H1 (cell line): ENCODE measurements at regions not wholly inside any gene's neighbourhood (a gene's known extent, or its start where the extent isn't known, plus 50 kb on each side); places are given as distances from the start of the nearest gene placed in this dataset.

Experiments
- CTCF ChIA-PET: fragments of 300-600 bp; sonication (Branson Sonifier 250); formaldehyde crosslinking; loops from one replicate; lab custom pipeline; 2021; ENCODE audit not compliant: partially characterized antibody; lab: Charles Lee
- POLR2A ChIA-PET: fragments of 300-600 bp; sonication (Branson Sonifier 250); formaldehyde crosslinking; loops from one replicate; lab custom pipeline; 2021; ENCODE audit warnings: inconsistent platforms; ENCODE audit not compliant: partially characterized antibody; lab: Charles Lee
- DNase-seq, 2 experiments: peaks; one replicate each; pipeline versions ENCODE4 v3.0.0 to v3.0.0-alpha.2; 2010 to 2022; ENCODE audit warnings: low spot score in 2 of 2, low read depth in 1 of 2, mixed read lengths in 1 of 2
- FAIRE-seq: peaks from 2 replicates; lab custom pipeline; 2011; peaks lifted over from hg19 to GRCh38; lab: Jason Lieb, UNC
- H2AFZ ChIP-seq: 2 replicates; pipeline ENCODE4 v1.8.1; 2012; ENCODE audit warnings: low read length, inconsistent platforms
- H2AK5ac ChIP-seq: 2 replicates; pipeline ENCODE4 v1.6.1; 2013; ENCODE audit warnings: low read depth, low read length
- H2BK120ac ChIP-seq: replicated peaks from 2 replicates; pipeline ENCODE3; 2013; ENCODE audit warnings: low read depth, low read length, inconsistent platforms
- H2BK12ac ChIP-seq: 2 replicates; pipeline ENCODE4 v1.6.1; 2013; ENCODE audit warnings: low read depth, low read length
- H2BK15ac ChIP-seq: 2 replicates; pipeline ENCODE4 v1.6.1; 2013; ENCODE audit warnings: low read length
- H2BK20ac ChIP-seq: 2 replicates; pipeline ENCODE4 v1.6.1; 2013; ENCODE audit warnings: low read length
- H2BK5ac ChIP-seq: 2 replicates; pipeline ENCODE4 v1.6.1; 2013; ENCODE audit warnings: low read depth, low read length
- H3K14ac ChIP-seq: 2 replicates; pipeline ENCODE4 v1.6.1; 2013; ENCODE audit warnings: inconsistent platforms; ENCODE audit not compliant: insufficient read length
- H3K18ac ChIP-seq: 2 replicates; pipeline ENCODE4 v1.6.1; 2013; ENCODE audit warnings: low read length; ENCODE audit errors: extremely low read depth
- H3K23ac ChIP-seq: 2 replicates; pipeline ENCODE4 v1.6.1; 2013; ENCODE audit warnings: inconsistent platforms; ENCODE audit not compliant: insufficient read length
- H3K23me2 ChIP-seq: 2 replicates; pipeline ENCODE4 v1.6.1; 2013; ENCODE audit warnings: low read depth, low read length
- H3K27ac ChIP-seq: 2 replicates; pipeline ENCODE4 v1.6.1; 2011; ENCODE audit warnings: low read depth, low read length, inconsistent platforms
- H3K27me3 ChIP-seq, 4 experiments: replicated peaks in 1 of 4; 1 replicate in 1 of 4; 2 replicates in 3 of 4; pipeline versions ENCODE4 v1.6.1 to v1.8.1; 2011 to 2013; ENCODE audit warnings: low read length in 3 of 4, mild to moderate bottlenecking in 3 of 4, inconsistent platforms in 2 of 4, mixed read lengths in 2 of 4, moderate library complexity in 1 of 4; ENCODE audit not compliant: control insufficient read depth in 3 of 4, insufficient read depth in 3 of 4; ENCODE audit errors: extremely low read depth in 1 of 4
- H3K36me3 ChIP-seq, 4 experiments: 2 replicates each; pipeline versions ENCODE4 v1.6.1 to v1.8.1; 2011 to 2013; ENCODE audit warnings: mild to moderate bottlenecking in 4 of 4, low read length in 3 of 4, moderate library complexity in 2 of 4, control low read depth in 1 of 4, inconsistent platforms in 1 of 4; ENCODE audit not compliant: insufficient read depth in 4 of 4, control insufficient read depth in 2 of 4
- H3K4ac ChIP-seq: replicated peaks from 2 replicates; pipeline ENCODE3; 2013; ENCODE audit warnings: low read length, low read depth, mixed read lengths, inconsistent platforms; ENCODE audit not compliant: insufficient read length
- H3K4me1 ChIP-seq, 4 experiments: replicated peaks in 1 of 4; 1 replicate in 1 of 4; 2 replicates in 3 of 4; pipeline versions ENCODE4 v1.6.1 to v1.8.1; 2011 to 2013; ENCODE audit warnings: low read length in 3 of 4, inconsistent platforms in 2 of 4, mixed read lengths in 1 of 4; ENCODE audit not compliant: insufficient read depth in 4 of 4, control insufficient read depth in 3 of 4
- H3K4me2 ChIP-seq, 2 experiments: 2 replicates each; pipeline versions ENCODE4 v1.6.1 to v1.8.1; 2011 to 2013; ENCODE audit warnings: low read depth in 2 of 2, low read length in 2 of 2, control low read depth in 1 of 2, inconsistent platforms in 1 of 2, mild to moderate bottlenecking in 1 of 2; ENCODE audit not compliant: insufficient read depth in 1 of 2
- H3K4me3 ChIP-seq, 4 experiments: fragments of 200-600, 300-600 bp in 1 of 4; sonication (generic), shearing (Covaris generic), sonication (Bioruptor Twin) in 1 of 4; 2 replicates each; pipeline versions ENCODE4 v1.5.1 to v1.8.1; 2011 to 2016; ENCODE audit warnings: low read length in 4 of 4, low read depth in 3 of 4, control low read depth in 2 of 4, inconsistent platforms in 2 of 4, mild to moderate bottlenecking in 2 of 4, mixed read lengths in 1 of 4, moderate library complexity in 1 of 4; ENCODE audit not compliant: insufficient read depth in 2 of 4; ENCODE audit errors: extremely low read depth in 1 of 4
- H3K56ac ChIP-seq: replicated peaks from 2 replicates; pipeline ENCODE3; 2013; ENCODE audit warnings: low read depth, mild to moderate bottlenecking, mixed read lengths, low read length, inconsistent platforms; ENCODE audit not compliant: insufficient read length
- H3K79me1 ChIP-seq: 2 replicates; pipeline ENCODE4 v1.6.1; 2013; ENCODE audit warnings: low read depth, low read length, control low read depth
- H3K79me2 ChIP-seq, 2 experiments: 2 replicates each; pipeline versions ENCODE4 v1.6.1 to v1.8.1; 2012 to 2013; ENCODE audit warnings: low read length in 2 of 2, mild to moderate bottlenecking in 2 of 2, inconsistent platforms in 1 of 2; ENCODE audit not compliant: insufficient read depth in 2 of 2, control insufficient read depth in 1 of 2
- H3K9ac ChIP-seq, 4 experiments: replicated peaks in 1 of 4; 1 replicate in 1 of 4; 2 replicates in 3 of 4; pipeline versions ENCODE4 v1.6.1 to v1.8.1; 2011 to 2013; ENCODE audit warnings: low read depth in 3 of 4, low read length in 3 of 4, control low read depth in 2 of 4, mild to moderate bottlenecking in 2 of 4, moderate library complexity in 2 of 4, inconsistent platforms in 1 of 4; ENCODE audit errors: extremely low read depth in 1 of 4
- H3K9me3 ChIP-seq, 2 experiments: 2 replicates each; pipeline versions ENCODE4 v1.6.1 to v1.8.1; 2012 to 2013; ENCODE audit warnings: mild to moderate bottlenecking in 2 of 2, moderate library complexity in 2 of 2, control low read depth in 1 of 2, inconsistent platforms in 1 of 2, low read depth in 1 of 2, low read length in 1 of 2, mixed read lengths in 1 of 2; ENCODE audit not compliant: insufficient read depth in 2 of 2
- H4K20me1 ChIP-seq, 2 experiments: replicated peaks in 1 of 2; 2 replicates each; pipeline versions ENCODE3 to v1.8.1; 2011 to 2013; ENCODE audit warnings: inconsistent platforms in 2 of 2, low read length in 2 of 2, mild to moderate bottlenecking in 1 of 2; ENCODE audit not compliant: insufficient read depth in 2 of 2, control insufficient read depth in 1 of 2
- H4K5ac ChIP-seq: 2 replicates; pipeline ENCODE4 v1.6.1; 2013; ENCODE audit warnings: low read length, low read depth, mixed read lengths, inconsistent platforms; ENCODE audit not compliant: insufficient read length
- H4K8ac ChIP-seq: 2 replicates; pipeline ENCODE4 v1.8.0; 2013; ENCODE audit warnings: mild to moderate bottlenecking, moderate library complexity, low read length, inconsistent platforms; ENCODE audit not compliant: insufficient read depth; ENCODE audit errors: extremely low read depth
- H4K91ac ChIP-seq: replicated peaks from 2 replicates; pipeline ENCODE3; 2013; ENCODE audit warnings: low read length, mixed read lengths, inconsistent platforms; ENCODE audit not compliant: insufficient read length
- BCL11A ChIP-seq, 2 experiments: IDR thresholded peaks; one replicate each; pipeline ENCODE4 v1.6.1; 2011; ENCODE audit warnings: low read depth in 2 of 2, low read length in 2 of 2, mild to moderate bottlenecking in 2 of 2
- CBX8 ChIP-seq: fragments of 300-800, 300-1000 bp; sonication (generic); IDR thresholded peaks from 2 replicates; pipeline ENCODE4 v1.7.1; 2016; ENCODE audit warnings: low read depth, low read length, borderline replicate concordance
- CEBPB ChIP-seq: IDR thresholded peaks from 2 replicates; pipeline ENCODE4 v1.6.1; 2012; ENCODE audit warnings: low read depth, low read length
- CHD1 ChIP-seq: IDR thresholded peaks from 2 replicates; pipeline ENCODE4 v1.6.1; 2012; ENCODE audit warnings: low read depth, low read length, improper control_type of control experiment
- FOSL1 ChIP-seq: IDR thresholded peaks from 2 replicates; pipeline ENCODE4 v1.6.1; 2011; ENCODE audit warnings: mild to moderate bottlenecking, low read depth, low read length, moderate library complexity; ENCODE audit not compliant: insufficient read depth
- JUN ChIP-seq: IDR thresholded peaks from 2 replicates; pipeline ENCODE4 v1.6.1; 2011; ENCODE audit warnings: low read depth, mild to moderate bottlenecking, improper control_type of control experiment, low read length
- POU5F1 ChIP-seq: IDR thresholded peaks from 2 replicates; pipeline ENCODE4 v1.6.1; 2011; ENCODE audit warnings: low read depth, mild to moderate bottlenecking, low read length, moderate library complexity
- SAP30 ChIP-seq: fragments of 300-600 bp; sonication (generic); IDR thresholded peaks from 2 replicates; pipeline ENCODE4 v1.7.1; 2012; ENCODE audit warnings: low read length, moderate library complexity, mild to moderate bottlenecking, inconsistent platforms; ENCODE audit not compliant: insufficient read depth, insufficient replicate concordance
- TAF7 ChIP-seq: optimal IDR thresholded peaks from 2 replicates; pipeline ENCODE3; 2011; ENCODE audit warnings: low read depth, mild to moderate bottlenecking, inconsistent platforms, low read length, moderate library complexity, borderline replicate concordance
- TCF12 ChIP-seq: IDR thresholded peaks from 2 replicates; pipeline ENCODE4 v1.6.1; 2011; ENCODE audit warnings: low read depth, mild to moderate bottlenecking, low read length
- WGBS, 2 experiments: shearing (Covaris generic) in 1 of 2; methylation state at CpG; one replicate each; pipeline versions ENCODE4 v1.1.6 to v1.1.7; 2013 to 2015; ENCODE audit warnings: low lambda C conversion rate in 2 of 2, mixed read lengths in 2 of 2, inconsistent platforms in 1 of 2, low coverage in 1 of 2, missing lambda C conversion rate in 1 of 2; ENCODE audit not compliant: insufficient replicate concordance in 2 of 2, insufficient coverage in 1 of 2, insufficient read length in 1 of 2; ENCODE audit errors: extremely low coverage in 1 of 2, missing lambda C conversion rate in 1 of 2; 5-methylcytosine and 5-hydroxymethylcytosine counted together

GRCh38 chr6:41420186-41420585 lies 84.8 kb downstream of the NCR2 start:
- Histone ChIP-seq H4K91ac (no peak overlapping the region), H4K5ac (no peak overlapping the region), H2AK5ac (no peak overlapping the region), H3K79me2 (no peaks in the 10 kb centered on the region), H3K36me3 (no peaks in the 10 kb centered on the region), H3K4ac (no peak overlapping the region), H2BK12ac (no peak overlapping the region), H3K14ac (no peak overlapping the region), H2BK5ac (no peak overlapping the region), H3K9ac (no peak overlapping the region), H3K79me1 (no peaks in the 10 kb centered on the region), H4K8ac (no peak overlapping the region), H3K27me3 (peaks cover 32 to 66% (median 60%) of the 10 kb centered on the region in 4 experiments), H3K56ac (no peak overlapping the region), H3K4me2 (no peak overlapping the region), H4K20me1 (peaks cover 4% of the 10 kb centered on the region in 2 experiments), H2AFZ (no peak overlapping the region), H3K27ac (no peak overlapping the region), H3K9me3 (peaks cover 0 to 5% of the 10 kb centered on the region in 2 experiments; a peak in 2 of 4 replicates), H2BK20ac (no peak overlapping the region), H3K4me1 (peaks cover 0 to 16% (median 4%) of the 10 kb centered on the region in 4 experiments; a peak in 4 of 7 replicates), H2BK120ac (no peak overlapping the region), H3K23me2 (no peaks in the 10 kb centered on the region), H2BK15ac (no peak overlapping the region), H3K4me3 (no peak overlapping the region), H3K23ac (no peak overlapping the region), H3K18ac (no peak overlapping the region)
- DNase-seq (no peak), FAIRE-seq (no peak)
- ChIA-PET CTCF (interaction anchor here (1.0 to 18.6 kb wide), 10 partner anchors 19 to 264 kb away, joined by 3 to 361 read pairs (median 14); no protein-coding TSS in a partner anchor), POLR2A (no interaction called here)
- WGBS, 2 experiments: 81% methylated on average over 4 of the region's 4 CpGs; no CpG with 5 or more reads in 1 of the 2 experiments
- TF ChIP-seq JUN: no peak
- TF ChIP-seq CHD1: no peak
- TF ChIP-seq FOSL1: no peak
- TF ChIP-seq TAF7: no peak
- no peak for TF ChIP-seq CEBPB
- TF ChIP-seq CBX8: no peak
- TF ChIP-seq TCF12: no peak
- no peak for TF ChIP-seq POU5F1
- TF ChIP-seq SAP30: no peak
- TF ChIP-seq BCL11A (IDR thresholded peaks at IDR 0.05; ENCODE audit: low read depth in 2 of 2, low read length in 2 of 2): no peak
